Left ventricle myocardium inferior (tissue), 1 donor: ENCODE measurements at regions not wholly inside any gene's neighbourhood (a gene's known extent, or its start where the extent isn't known, plus 50 kb on each side); places are given as distances from the start of the nearest gene placed in this dataset.
"Not testable (repeated sequence)": the region's sequence is repeated elsewhere in the genome, so short reads cannot be mapped to it uniquely, and the experiment has no call there.

Experiments used
- DNase-seq: peaks from one replicate; pipeline ENCODE4 v3.0.0-alpha.2; 2020
- H3K27ac ChIP-seq: fragments of 200-600 bp; replicated peaks from 2 replicates; pipeline ENCODE4 v1.8.0; 2021
- H3K27me3 ChIP-seq: fragments of 200-600 bp; 2 replicates; pipeline ENCODE4 v1.8.0; 2021; ENCODE audit warnings: low read depth
- H3K36me3 ChIP-seq: fragments of 200-600 bp; 2 replicates; pipeline ENCODE4 v1.8.0; 2021
- H3K4me1 ChIP-seq: fragments of 200-600 bp; 2 replicates; pipeline ENCODE4 v1.8.0; 2021
- H3K4me3 ChIP-seq: fragments of 200-600 bp; 2 replicates; pipeline ENCODE4 v1.8.0; 2021; ENCODE audit warnings: mild to moderate bottlenecking, moderate library complexity
- H3K9me3 ChIP-seq: fragments of 200-600 bp; replicated peaks from 2 replicates; pipeline ENCODE4 v1.8.0; 2021
- CTCF ChIP-seq: fragments of 200-600 bp; IDR thresholded peaks from 2 replicates; pipeline ENCODE4 v1.8.0; 2021; ENCODE audit warnings: antibody characterized with exemption, mild to moderate bottlenecking, borderline replicate concordance
- intact Hi-C: fragments of 100-400 bp; cut with micrococcal nuclease; formaldehyde crosslinking; loops from one replicate; pipeline ENCODE4 v1.11.0; 2022
- donor health status: DM: no; HTN: yes; CAD: no; lungs with severe emphysema.

- Histone ChIP-seq H3K27me3 (no peaks in the 10 kb centered on the region), H3K36me3 (no peaks in the 10 kb centered on the region), H3K4me1 (no peaks in the 10 kb centered on the region), H3K9me3 (peaks cover 17% of the 10 kb centered on the region), H3K4me3 (no peak overlapping the region), H3K27ac (no peak overlapping the region)
- intact Hi-C loops, result no loop called here
- TF ChIP-seq CTCF, result no peak
- DNase-seq, result no peak
These were observed 1888.9 kb downstream of the LRRC4C start for GRCh38 chr11:39570526-39570925.

GRCh38 chr11:39569789-39570188 lies 1889.7 kb downstream of the LRRC4C start:
- H3K4me3 ChIP-seq, result no peak overlapping the region
- DNase-seq, result no peak
- no peaks in the 10 kb centered on the region for H3K4me1 ChIP-seq
- peaks cover 18% of the 10 kb centered on the region for H3K9me3 ChIP-seq
- intact Hi-C loops, result no loop called here
- no peak for TF ChIP-seq CTCF
- H3K27me3 ChIP-seq, result no peaks in the 10 kb centered on the region
- H3K27ac ChIP-seq, result no peak overlapping the region
- no peaks in the 10 kb centered on the region for H3K36me3 ChIP-seq

GRCh38 chr11:39542460-39542859 lies 1917.0 kb downstream of the LRRC4C start:
- DNase-seq, result no peak
- Histone ChIP-seq H3K4me3 (no peak overlapping the region), H3K27ac (no peak overlapping the region), H3K4me1 (no peaks in the 10 kb centered on the region), H3K36me3 (no peaks in the 10 kb centered on the region), H3K27me3 (no peaks in the 10 kb centered on the region), H3K9me3 (peaks cover 40% of the 10 kb centered on the region)
- no peak for TF ChIP-seq CTCF
- intact Hi-C loops, result no loop called here

GRCh38 chr11:39541945-39542351 lies 1917.5 kb downstream of the LRRC4C start:
- Histone ChIP-seq H3K27me3 (no peaks in the 10 kb centered on the region), H3K4me1 (no peaks in the 10 kb centered on the region), H3K36me3 (no peaks in the 10 kb centered on the region), H3K9me3 (peaks cover 45% of the 10 kb centered on the region), H3K27ac (no peak overlapping the region), H3K4me3 (no peak overlapping the region)
- intact Hi-C loops, result no loop called here
- no peak for DNase-seq
- TF ChIP-seq CTCF, result no peak

DNA sequence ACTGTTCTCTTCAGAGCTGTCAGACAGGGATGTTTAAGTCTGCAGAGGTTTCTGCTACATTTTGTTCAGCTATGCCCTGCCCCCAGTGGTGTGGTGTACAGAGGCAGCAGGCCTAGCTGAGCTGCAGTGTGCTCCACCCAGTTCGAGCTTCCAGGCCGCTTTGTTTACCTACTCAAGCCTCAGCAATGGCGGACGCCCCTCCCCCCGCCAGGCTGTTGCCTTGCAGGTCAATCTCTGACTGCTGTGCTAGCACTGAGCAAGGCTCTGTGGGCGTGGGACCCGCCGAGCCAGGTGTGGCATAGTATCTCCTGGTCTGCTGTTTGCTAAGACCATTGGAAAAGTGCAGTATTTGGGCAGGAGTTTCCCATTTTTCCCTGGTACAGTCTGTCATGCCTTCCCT lies 1923.1 kb downstream of the LRRC4C start:
- peaks cover 71% of the 10 kb centered on the region for H3K9me3 ChIP-seq

More for the DNA sequence above, 1923.1 kb downstream of the LRRC4C start:
- H3K4me1 ChIP-seq, DNase-seq, H3K36me3 ChIP-seq, H3K27ac ChIP-seq, H3K27me3 ChIP-seq, intact Hi-C loops, H3K4me3 ChIP-seq: not testable (repeated sequence)
